ENCODE measurements at regions not wholly inside any gene's neighbourhood (a gene's known extent, or its start where the extent isn't known, plus 50 kb on each side); places are given as distances from the start of the nearest gene placed in this dataset.

- TF ChIP-seq TCF12 (IDR thresholded peaks at IDR 0.05; ENCODE audit: low read depth): no peak
- TF ChIP-seq CREB1 (IDR thresholded peaks at IDR 0.05; ENCODE audit: low read depth): no peak
- TF ChIP-seq YY1 (IDR thresholded peaks at IDR 0.05; ENCODE audit: low read depth): no peak
- no peak for TF ChIP-seq EP300 (IDR thresholded peaks at IDR 0.05; ENCODE audit: borderline replicate concordance)
- TF ChIP-seq REST (IDR thresholded peaks at IDR 0.05; ENCODE audit: low read depth): no peak
- no peak for TF ChIP-seq NFIC (IDR thresholded peaks at IDR 0.05)
- no peak for TF ChIP-seq ZBTB7A (IDR thresholded peaks at IDR 0.05; ENCODE audit: low read depth)
- TF ChIP-seq EGR1 (IDR thresholded peaks at IDR 0.05): no peak
- TF ChIP-seq TEAD4 (IDR thresholded peaks at IDR 0.05): no peak
These were observed 315.5 kb upstream of the CELF2 start for GRCh38 chr10:10702211-10702610.

GRCh38 chr10:10703382-10703781 lies 314.3 kb upstream of the CELF2 start:
- no peak for TF ChIP-seq YY1 (IDR thresholded peaks at IDR 0.05; ENCODE audit: low read depth)
- no peak for TF ChIP-seq USF1 (IDR thresholded peaks at IDR 0.05)
- no peak for TF ChIP-seq ZBTB7A (IDR thresholded peaks at IDR 0.05; ENCODE audit: low read depth)
- no peak for TF ChIP-seq CEBPB (IDR thresholded peaks at IDR 0.05)
- no peak for TF ChIP-seq RAD21 (IDR thresholded peaks at IDR 0.05; ENCODE audit: low read depth)
- no peak for TF ChIP-seq FOXM1 (IDR thresholded peaks at IDR 0.05; ENCODE audit: borderline replicate concordance, low read depth)
- TF ChIP-seq EP300 (IDR thresholded peaks at IDR 0.05; ENCODE audit: borderline replicate concordance): no peak
- no peak for TF ChIP-seq REST (IDR thresholded peaks at IDR 0.05; ENCODE audit: low read depth)
- TF ChIP-seq CREB1 (IDR thresholded peaks at IDR 0.05; ENCODE audit: low read depth): no peak
- no peak for TF ChIP-seq NFIC (IDR thresholded peaks at IDR 0.05)
- no peak for TF ChIP-seq MAX (IDR thresholded peaks at IDR 0.05)
- TF ChIP-seq TEAD4 (IDR thresholded peaks at IDR 0.05): no peak
- TF ChIP-seq TCF12 (IDR thresholded peaks at IDR 0.05; ENCODE audit: low read depth): no peak
- TF ChIP-seq EGR1 (IDR thresholded peaks at IDR 0.05): no peak
- TF ChIP-seq TAF1 (IDR thresholded peaks at IDR 0.05; ENCODE audit: low read depth): no peak

- TF ChIP-seq YY1 (IDR thresholded peaks at IDR 0.05; ENCODE audit: low read depth) (no peak), RAD21 (IDR thresholded peaks at IDR 0.05; ENCODE audit: low read depth) (no peak), TCF12 (IDR thresholded peaks at IDR 0.05; ENCODE audit: low read depth) (no peak), CREB1 (IDR thresholded peaks at IDR 0.05; ENCODE audit: low read depth) (no peak), CEBPB (IDR thresholded peaks at IDR 0.05) (no peak), NFIC (IDR thresholded peaks at IDR 0.05) (no peak), EP300 (IDR thresholded peaks at IDR 0.05; ENCODE audit: borderline replicate concordance) (no peak), USF1 (IDR thresholded peaks at IDR 0.05) (no peak), TAF1 (IDR thresholded peaks at IDR 0.05; ENCODE audit: low read depth) (no peak), REST (IDR thresholded peaks at IDR 0.05; ENCODE audit: low read depth) (no peak), ZBTB7A (IDR thresholded peaks at IDR 0.05; ENCODE audit: low read depth) (no peak), MAX (IDR thresholded peaks at IDR 0.05) (no peak), EGR1 (IDR thresholded peaks at IDR 0.05) (no peak), FOXM1 (IDR thresholded peaks at IDR 0.05; ENCODE audit: borderline replicate concordance, low read depth) (no peak)
These were observed 305.4 kb upstream of the CELF2 start for GRCh38 chr10:10712155-10712704.

GRCh38 chr10:10714327-10714726 lies 303.3 kb upstream of the CELF2 start:
- no peak for TF ChIP-seq TAF1 (IDR thresholded peaks at IDR 0.05; ENCODE audit: low read depth)
- no peak for TF ChIP-seq ZBTB7A (IDR thresholded peaks at IDR 0.05; ENCODE audit: low read depth)
- TF ChIP-seq FOXM1 (IDR thresholded peaks at IDR 0.05; ENCODE audit: borderline replicate concordance, low read depth): no peak
- TF ChIP-seq NFIC (IDR thresholded peaks at IDR 0.05): no peak
- TF ChIP-seq TEAD4 (IDR thresholded peaks at IDR 0.05): no peak
- no peak for TF ChIP-seq CREB1 (IDR thresholded peaks at IDR 0.05; ENCODE audit: low read depth)
- TF ChIP-seq REST (IDR thresholded peaks at IDR 0.05; ENCODE audit: low read depth): no peak
- no peak for TF ChIP-seq TCF12 (IDR thresholded peaks at IDR 0.05; ENCODE audit: low read depth)
- no peak for TF ChIP-seq USF1 (IDR thresholded peaks at IDR 0.05)
- TF ChIP-seq EGR1 (IDR thresholded peaks at IDR 0.05): no peak
- no peak for TF ChIP-seq YY1 (IDR thresholded peaks at IDR 0.05; ENCODE audit: low read depth)
- no peak for TF ChIP-seq CEBPB (IDR thresholded peaks at IDR 0.05)
- no peak for TF ChIP-seq RAD21 (IDR thresholded peaks at IDR 0.05; ENCODE audit: low read depth)
- no peak for TF ChIP-seq EP300 (IDR thresholded peaks at IDR 0.05; ENCODE audit: borderline replicate concordance)
- no peak for TF ChIP-seq MAX (IDR thresholded peaks at IDR 0.05)
